Activated naive CD4-positive, alpha-beta T cell treated with anti-CD3 and anti-CD28 coated beads for 36 hours (primary cell): ENCODE measurements at regions not wholly inside any gene's neighbourhood (a gene's known extent, or its start where the extent isn't known, plus 50 kb on each side); places are given as distances from the start of the nearest gene placed in this dataset.

ENCODE experiments used
- CTCF ChIA-PET: fragments of 350-600 bp; sonication (Branson Sonifier 250); formaldehyde crosslinking; loops from one replicate; lab custom pipeline; 2021; ENCODE audit warnings: antibody characterized with exemption; lab: Charles Lee
- DNase-seq: peaks from one replicate; pipeline ENCODE4 v3.0.0-alpha.2; 2020
- H3K27ac Mint-ChIP-seq: one replicate; pipeline ENCODE4 v1.8.0; 2021; ENCODE audit warnings: mild to moderate bottlenecking, mixed read lengths
- H3K27me3 Mint-ChIP-seq: one replicate; pipeline ENCODE4 v1.8.0; 2021; ENCODE audit warnings: low read depth, mixed read lengths
- H3K36me3 Mint-ChIP-seq: one replicate; pipeline ENCODE4 v1.8.0; 2021; ENCODE audit warnings: low read depth, mixed read lengths
- H3K4me1 Mint-ChIP-seq: one replicate; pipeline ENCODE4 v1.8.0; 2021; ENCODE audit warnings: low read depth, mixed read lengths
- H3K4me3 Mint-ChIP-seq: one replicate; pipeline ENCODE4 v1.8.0; 2021; ENCODE audit warnings: mild to moderate bottlenecking, moderate library complexity, mixed read lengths
- H3K9me3 Mint-ChIP-seq: one replicate; pipeline ENCODE4 v1.8.0; 2021; ENCODE audit warnings: mixed read lengths
- intact Hi-C: fragments of 100-400 bp; cut with micrococcal nuclease; formaldehyde crosslinking; loops from one replicate; pipeline ENCODE4 v1.15.1; 2023

GRCh38 chr15:38030609-38031008 is 96.2 kb downstream of the TMCO5A start:
- no peak for DNase-seq
- Mint-ChIP-seq H3K9me3 (peaks cover 1% of the 10 kb centered on the region), H3K27ac (no peak overlapping the region), H3K36me3 (no peaks in the 10 kb centered on the region), H3K4me1 (no peaks in the 10 kb centered on the region), H3K4me3 (no peak overlapping the region), H3K27me3 (peaks cover 6% of the 10 kb centered on the region)
- intact Hi-C loops = no loop called here
- CTCF ChIA-PET = no interaction called here

GRCh38 chr15:38035701-38036100 is 101.3 kb downstream of the TMCO5A start:
- intact Hi-C loops = no loop called here
- Mint-ChIP-seq H3K36me3 (no peaks in the 10 kb centered on the region), H3K4me3 (no peak overlapping the region), H3K9me3 (no peaks in the 10 kb centered on the region), H3K27me3 (peaks cover 14% of the 10 kb centered on the region), H3K4me1 (no peaks in the 10 kb centered on the region), H3K27ac (no peak overlapping the region)
- CTCF ChIA-PET = interaction anchor here (0.6 kb wide), 1 partner anchor 1143 kb away, joined by 4 read pairs; no protein-coding TSS in a partner anchor
- DNase-seq = no peak

DNA sequence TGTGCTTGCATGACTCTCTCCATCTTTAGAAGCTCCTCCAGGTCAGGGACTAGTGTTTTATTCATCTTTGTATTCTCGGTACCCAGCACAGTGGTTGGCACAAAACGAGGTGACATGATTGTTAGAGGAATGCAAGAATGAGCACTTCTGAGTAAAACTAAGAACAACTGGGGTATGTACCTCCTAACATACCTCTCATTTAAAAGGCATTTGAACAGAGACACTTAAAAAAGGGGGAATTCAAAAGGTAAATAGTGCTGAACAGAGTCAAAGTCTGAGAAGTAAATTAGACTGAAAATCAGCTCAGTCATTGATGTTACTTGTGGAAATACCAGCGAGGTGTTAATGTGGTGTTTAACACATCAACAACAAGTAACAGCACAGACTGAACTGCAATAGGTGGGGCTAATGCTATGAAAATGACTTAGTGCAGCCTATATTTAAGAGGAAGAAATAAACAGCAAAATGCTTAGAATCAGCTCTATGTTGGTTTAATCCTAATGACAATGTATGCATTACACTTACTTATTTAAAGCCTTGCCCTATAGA is 102.4 kb downstream of the TMCO5A start:
- intact Hi-C loops = no loop called here
- no peak overlapping the region for H3K27ac Mint-ChIP-seq
- DNase-seq = no peak
- H3K4me1 Mint-ChIP-seq = no peaks in the 10 kb centered on the region
- H3K4me3 Mint-ChIP-seq = no peak overlapping the region
- no peaks in the 10 kb centered on the region for H3K36me3 Mint-ChIP-seq
- peaks cover 14% of the 10 kb centered on the region for H3K27me3 Mint-ChIP-seq
- H3K9me3 Mint-ChIP-seq = no peaks in the 10 kb centered on the region
- CTCF ChIA-PET = interaction anchor here (0.6 kb wide), 1 partner anchor 35 kb away, joined by 3 read pairs; no protein-coding TSS in a partner anchor

DNA sequence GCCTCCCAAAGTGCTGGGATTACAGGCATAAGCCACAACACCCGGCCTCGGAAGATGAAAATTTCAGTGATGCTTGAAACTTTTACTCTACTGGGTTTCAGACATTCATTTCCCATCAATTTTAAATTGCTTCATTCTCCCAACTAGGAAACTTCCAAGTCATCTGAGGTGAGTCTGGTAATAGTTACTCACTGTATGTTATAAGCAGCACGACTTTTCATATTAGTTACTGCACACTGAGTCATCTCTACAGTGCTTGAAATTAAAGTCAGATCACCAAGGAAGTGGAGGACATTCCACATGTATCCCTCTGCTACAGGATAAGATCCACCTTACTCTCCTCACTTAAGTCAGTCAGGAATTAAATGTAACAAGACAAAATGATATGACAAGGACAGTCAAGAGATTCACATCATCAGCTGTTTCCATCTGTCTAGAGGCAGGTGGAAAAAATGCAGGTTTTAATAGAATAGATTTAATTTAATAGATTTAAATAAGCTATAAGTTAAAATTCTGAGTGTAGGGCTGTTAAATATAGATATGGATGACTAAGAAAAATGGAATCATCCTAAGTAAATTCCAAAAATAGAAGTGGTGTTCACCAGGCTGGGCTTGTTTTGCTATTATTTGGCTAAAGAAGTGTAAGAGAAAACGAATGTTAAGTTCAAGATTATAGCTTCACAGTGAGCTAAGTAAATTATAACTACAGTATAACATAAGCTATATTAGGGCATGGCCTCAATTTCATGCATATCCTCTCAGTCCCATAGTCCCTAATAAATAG is 104.4 kb downstream of the TMCO5A start:
- intact Hi-C loops = no loop called here
- Mint-ChIP-seq H3K27ac (no peak overlapping the region), H3K4me3 (no peak overlapping the region), H3K27me3 (peaks cover 14% of the 10 kb centered on the region), H3K9me3 (no peaks in the 10 kb centered on the region), H3K4me1 (no peaks in the 10 kb centered on the region), H3K36me3 (no peaks in the 10 kb centered on the region)
- CTCF ChIA-PET = interaction anchor here (0.6 kb wide), 1 partner anchor 295 kb away, joined by 3 read pairs; no protein-coding TSS in a partner anchor
- DNase-seq = no peak

GRCh38 chr15:38040615-38041014 is 106.2 kb downstream of the TMCO5A start:
- Mint-ChIP-seq H3K4me1 (no peaks in the 10 kb centered on the region), H3K27me3 (peaks cover 11% of the 10 kb centered on the region), H3K27ac (no peak overlapping the region), H3K4me3 (no peak overlapping the region), H3K36me3 (no peaks in the 10 kb centered on the region), H3K9me3 (no peaks in the 10 kb centered on the region)
- DNase-seq = no peak
- CTCF ChIA-PET = no interaction called here
- intact Hi-C loops = no loop called here

- Mint-ChIP-seq H3K9me3 (no peaks in the 10 kb centered on the region), H3K27ac (no peak overlapping the region), H3K4me3 (no peak overlapping the region), H3K4me1 (no peaks in the 10 kb centered on the region), H3K27me3 (peaks cover 7% of the 10 kb centered on the region), H3K36me3 (no peaks in the 10 kb centered on the region)
- DNase-seq = no peak
- CTCF ChIA-PET = no interaction called here
- intact Hi-C loops = no loop called here
Observed at GRCh38 chr15:38041576-38041975, 107.1 kb downstream of the TMCO5A start.

DNA sequence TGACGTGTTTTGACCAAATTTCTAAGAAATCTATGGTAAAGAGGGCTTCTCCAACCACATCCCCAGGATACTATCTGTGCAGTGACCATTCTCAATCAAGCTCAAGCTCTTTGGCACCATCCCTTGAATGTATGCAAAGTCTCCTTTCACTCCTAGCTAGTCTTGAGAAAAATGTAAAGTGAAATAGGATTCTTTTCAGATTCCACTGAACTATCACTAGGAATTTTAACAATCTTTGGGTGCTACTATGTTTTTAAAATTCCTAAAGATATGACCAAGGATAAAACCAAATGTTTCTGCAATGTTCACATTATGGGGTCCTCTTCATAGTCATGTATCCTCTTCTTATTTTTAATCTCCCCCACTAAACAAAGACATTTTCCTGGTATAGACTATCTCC is 107.8 kb downstream of the TMCO5A start:
- Mint-ChIP-seq H3K36me3 (no peaks in the 10 kb centered on the region), H3K27me3 (peaks cover 5% of the 10 kb centered on the region), H3K27ac (no peak overlapping the region), H3K4me3 (no peak overlapping the region), H3K4me1 (no peaks in the 10 kb centered on the region), H3K9me3 (no peaks in the 10 kb centered on the region)
- intact Hi-C loops = no loop called here
- CTCF ChIA-PET = no interaction called here
- DNase-seq = no peak

- Mint-ChIP-seq H3K4me1 (no peaks in the 10 kb centered on the region), H3K27ac (no peak overlapping the region), H3K9me3 (no peaks in the 10 kb centered on the region), H3K36me3 (no peaks in the 10 kb centered on the region), H3K4me3 (no peak overlapping the region), H3K27me3 (peaks cover 5% of the 10 kb centered on the region)
- DNase-seq = no peak
- CTCF ChIA-PET = no interaction called here
- intact Hi-C loops = no loop called here
Observed at GRCh38 chr15:38042707-38043445, 108.4 kb downstream of the TMCO5A start.

- intact Hi-C loops = no loop called here
- H3K4me1 Mint-ChIP-seq = no peaks in the 10 kb centered on the region
- H3K27me3 Mint-ChIP-seq = peaks cover 5% of the 10 kb centered on the region
- DNase-seq = no peak
- no peak overlapping the region for H3K27ac Mint-ChIP-seq
- H3K9me3 Mint-ChIP-seq = no peaks in the 10 kb centered on the region
- H3K4me3 Mint-ChIP-seq = no peak overlapping the region
- no peaks in the 10 kb centered on the region for H3K36me3 Mint-ChIP-seq
- CTCF ChIA-PET = no interaction called here
Observed at GRCh38 chr15:38046257-38047051, 112.0 kb downstream of the TMCO5A start.

DNA sequence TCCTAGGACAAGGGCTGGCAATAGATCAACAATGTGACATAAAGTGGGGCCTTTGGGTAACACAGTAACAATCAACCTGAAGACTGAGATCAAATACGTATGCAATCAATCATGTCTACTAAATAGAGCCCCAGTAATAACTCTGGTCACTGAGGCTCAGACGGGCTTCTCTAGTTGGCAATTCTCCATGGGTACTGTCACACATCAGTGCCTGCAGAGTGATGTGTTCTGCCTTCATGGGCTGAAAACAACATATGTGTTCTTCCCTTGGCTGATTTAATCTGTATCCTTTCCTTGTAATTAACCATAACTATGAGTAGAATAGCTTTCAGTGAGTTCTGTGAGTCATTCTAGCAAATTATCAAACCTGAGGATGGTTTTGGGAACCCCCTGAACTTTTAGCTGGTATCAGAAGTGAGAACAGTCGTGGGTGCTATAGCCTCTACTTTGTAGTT is 113.6 kb downstream of the TMCO5A start:
- no peaks in the 10 kb centered on the region for H3K4me1 Mint-ChIP-seq
- no peak overlapping the region for H3K4me3 Mint-ChIP-seq
- CTCF ChIA-PET = no interaction called here
- intact Hi-C loops = no loop called here
- no peak overlapping the region for H3K27ac Mint-ChIP-seq
- no peak for DNase-seq
- H3K36me3 Mint-ChIP-seq = no peaks in the 10 kb centered on the region
- H3K27me3 Mint-ChIP-seq = peaks cover 5% of the 10 kb centered on the region
- H3K9me3 Mint-ChIP-seq = no peaks in the 10 kb centered on the region

GRCh38 chr15:38049891-38050290 is 115.5 kb downstream of the TMCO5A start:
- intact Hi-C loops = no loop called here
- H3K27me3 Mint-ChIP-seq = peaks cover 5% of the 10 kb centered on the region
- CTCF ChIA-PET = no interaction called here
- no peaks in the 10 kb centered on the region for H3K36me3 Mint-ChIP-seq
- no peaks in the 10 kb centered on the region for H3K4me1 Mint-ChIP-seq
- no peak overlapping the region for H3K27ac Mint-ChIP-seq
- no peak for DNase-seq
- H3K9me3 Mint-ChIP-seq = no peaks in the 10 kb centered on the region
- H3K4me3 Mint-ChIP-seq = no peak overlapping the region
